GM13976 (cell line): ENCODE measurements at regions not wholly inside any gene's neighbourhood (a gene's known extent, or its start where the extent isn't known, plus 50 kb on each side); places are given as distances from the start of the nearest gene placed in this dataset.

ENCODE experiments used
- DNase-seq: peaks from one replicate; pipeline ENCODE4 v3.0.0; 2012; ENCODE audit warnings: low spot score
- CTCF ChIP-seq: IDR thresholded peaks from 2 replicates; pipeline ENCODE4 v1.5.1; 2012; ENCODE audit warnings: borderline replicate concordance, mild to moderate bottlenecking; ENCODE audit not compliant: insufficient read depth; ENCODE audit errors: extremely low read depth, missing control alignments, control extremely low read depth
- in situ Hi-C: fragments of 300-500 bp; cut with MboI; formaldehyde crosslinking; loops from one replicate; pipeline ENCODE4 v1.12.0; 2022; ENCODE audit warnings: low sequenced_read_pairs, mixed read lengths, inconsistent platforms; ENCODE audit not compliant: unreplicated experiment

- DNase-seq, result no peak
- TF ChIP-seq CTCF, result no peak
- in situ Hi-C loops, result no loop called here
Observed at GRCh38 chr1:72524021-72524420, 241.7 kb upstream of the NEGR1 start.

DNA sequence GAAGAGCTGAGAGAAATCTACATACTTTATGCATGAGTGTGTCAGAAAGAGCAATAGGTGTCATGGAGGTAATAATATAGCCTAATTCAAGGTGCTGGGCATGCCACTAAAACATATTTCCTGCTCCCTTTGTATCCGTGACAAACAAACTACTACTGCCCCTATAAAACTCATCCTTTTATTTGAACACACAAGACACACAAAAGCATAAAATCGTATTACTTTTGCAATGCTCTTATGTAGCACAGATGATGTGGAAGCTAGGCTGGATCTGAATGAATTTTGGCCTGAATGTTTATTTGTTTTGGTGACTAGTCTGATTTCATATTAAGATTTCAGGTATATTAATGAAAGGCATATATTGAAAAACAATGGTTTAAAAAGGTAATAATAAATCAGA lies 239.3 kb upstream of the NEGR1 start:
- no peak for TF ChIP-seq CTCF
- no peak for DNase-seq

GRCh38 chr1:72516826-72517225 lies 234.5 kb upstream of the NEGR1 start:
- no peak for DNase-seq
- TF ChIP-seq CTCF, result no peak
- in situ Hi-C loops, result no loop called here

More for the DNA sequence above, 239.3 kb upstream of the NEGR1 start:
- in situ Hi-C loops, result no loop called here

DNA sequence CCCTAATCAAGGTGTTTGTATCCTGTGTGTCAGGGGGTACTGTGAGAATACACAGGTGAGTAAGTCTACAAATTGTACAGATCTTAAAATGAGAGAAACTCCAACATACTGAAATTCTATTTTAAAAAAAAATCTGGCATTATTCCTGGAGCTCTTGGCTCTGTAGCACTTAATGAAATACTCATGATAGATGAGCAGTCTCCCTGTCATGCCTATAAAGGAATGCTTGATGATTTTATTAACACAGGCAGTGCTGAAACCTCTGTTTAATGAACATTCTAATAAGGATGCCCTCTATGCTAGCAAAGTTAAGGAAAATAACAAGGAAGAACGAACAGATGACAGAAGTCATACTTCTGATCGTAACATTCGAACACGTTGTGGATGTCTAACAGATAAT lies 233.9 kb upstream of the NEGR1 start:
- TF ChIP-seq CTCF, result no peak
- in situ Hi-C loops, result no loop called here
- DNase-seq, result no peak

DNA sequence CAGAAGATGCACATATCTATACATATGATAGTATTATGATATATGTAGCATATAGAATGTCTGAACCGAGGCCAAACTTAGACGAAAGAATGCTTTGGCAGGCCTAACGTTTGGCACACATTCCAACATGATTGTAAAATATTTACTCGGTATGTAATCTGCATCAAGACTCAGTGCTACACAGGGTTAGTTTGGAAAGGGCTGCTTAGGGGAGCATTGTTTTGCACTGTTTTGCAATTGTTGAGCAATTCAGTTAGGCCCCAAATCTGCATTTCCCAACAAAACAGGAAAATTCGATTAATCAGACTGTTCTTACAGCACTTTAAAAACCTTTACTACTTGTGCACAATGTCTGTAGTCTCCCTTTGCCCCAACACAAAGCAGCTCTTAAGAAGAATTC lies 216.0 kb upstream of the NEGR1 start:
- DNase-seq, result no peak
- in situ Hi-C loops, result no loop called here
- no peak for TF ChIP-seq CTCF

GRCh38 chr1:72489801-72490200 lies 207.5 kb upstream of the NEGR1 start:
- no peak for DNase-seq
- no peak for TF ChIP-seq CTCF
- in situ Hi-C loops, result no loop called here

- in situ Hi-C loops, result no loop called here
- no peak for TF ChIP-seq CTCF
- DNase-seq, result no peak
Observed at GRCh38 chr1:72485801-72486200, 203.5 kb upstream of the NEGR1 start.
